ENCODE measurements at regions not wholly inside any gene's neighbourhood (a gene's known extent, or its start where the extent isn't known, plus 50 kb on each side); places are given as distances from the start of the nearest gene placed in this dataset.

DNA sequence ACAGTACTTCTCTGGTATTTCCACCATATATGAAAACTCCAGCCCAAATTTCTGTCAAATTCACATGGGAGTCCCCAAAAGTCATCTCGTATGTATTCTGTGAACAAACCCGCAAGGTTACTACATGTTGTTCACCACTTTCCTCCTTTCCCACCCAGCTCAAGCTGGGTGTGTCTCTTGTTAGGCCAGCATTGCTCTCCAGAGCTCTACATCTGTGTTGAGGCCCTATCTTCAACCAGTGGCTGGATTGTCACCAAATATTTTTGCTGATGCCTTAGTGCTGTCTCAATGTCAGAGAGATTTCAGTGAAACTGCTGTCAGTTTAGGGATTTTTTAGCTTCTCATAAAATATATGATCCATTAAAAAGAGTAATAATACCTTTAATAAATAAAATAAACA is 230.9 kb downstream of the BTG1 start:
- H3K4me1 Mint-ChIP-seq, result peaks cover 0 to 47% (median 31%) of the 10 kb centered on the region in 7 donors
- peak overlapping the region in 1 of 9 donors; percentile 18 for H3K27ac Mint-ChIP-seq
- CTCF ChIA-PET, result interaction anchor here (0.6 kb wide), 1 partner anchor 533 kb away, joined by 4 read pairs; no protein-coding TSS in a partner anchor
- DNase-seq, result no peak
- Histone ChIP-seq H3K27ac (ENCODE audit: low read depth, low read length) (no peak overlapping the region), H3K27me3 (ENCODE audit: control insufficient read depth in 2 of 2, insufficient read depth in 2 of 2, low read length in 2 of 2) (no peaks in the 10 kb centered on the region), H3K9me3 (ENCODE audit: control insufficient read depth in 2 of 3, low read length in 3 of 3) (no peaks in the 10 kb centered on the region), H3K4me1 (ENCODE audit: control insufficient read depth in 2 of 2, insufficient read depth in 2 of 2, low read length in 2 of 2) (no peaks in the 10 kb centered on the region), H3K4me3 (ENCODE audit: low read length) (no peak overlapping the region), H3K36me3 (ENCODE audit: control insufficient read depth in 2 of 3, insufficient read depth in 3 of 3, low read length in 3 of 3) (no peaks in the 10 kb centered on the region)
- H3K9me3 Mint-ChIP-seq, result peaks cover 0 to 14% (median 2%) of the 10 kb centered on the region in 11 donors
- no peak for ATAC-seq
- intact Hi-C loops (cut with micrococcal nuclease), result no loop called here
- POLR2A ChIA-PET, result interaction anchor here (0.5 to 1.3 kb wide), 7 partner anchors 17 to 642 kb away, joined by 3 to 4 read pairs (median 3); no protein-coding TSS in a partner anchor
- no peak overlapping the region for H3K4me3 Mint-ChIP-seq
- no peaks in the 10 kb centered on the region for H3K27me3 Mint-ChIP-seq
- no peaks in the 10 kb centered on the region for H3K36me3 Mint-ChIP-seq

DNA sequence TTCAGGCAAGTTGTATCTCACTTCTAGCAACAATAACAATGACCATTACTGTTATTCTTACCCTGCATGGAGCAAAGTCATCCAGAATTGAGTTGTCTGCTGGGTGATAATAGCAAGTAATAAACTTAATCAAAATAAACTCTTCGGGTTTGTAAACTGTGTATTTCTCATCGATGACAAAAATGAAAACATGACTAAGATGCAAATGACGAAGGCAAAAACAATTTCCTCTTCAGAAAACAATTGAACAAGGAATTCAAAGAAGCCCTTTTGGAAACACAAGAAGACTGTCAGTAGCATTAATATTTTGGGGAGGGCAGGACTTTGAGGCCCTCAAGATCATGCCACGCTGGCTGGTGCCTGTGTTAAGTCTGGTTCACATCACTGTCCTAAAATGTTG is 232.0 kb downstream of the BTG1 start:
- DNase-seq, result no peak
- ChIA-PET CTCF (no interaction called here), POLR2A (interaction anchor here (0.6 kb wide), 1 partner anchor 98 kb away, joined by 3 read pairs; no protein-coding TSS in a partner anchor)
- Mint-ChIP-seq H3K36me3 (peaks cover 0 to 3% (median 2%) of the 10 kb centered on the region in 5 donors), H3K9me3 (peaks cover 0 to 17% (median 2%) of the 10 kb centered on the region in 11 donors), H3K4me1 (peaks cover 0 to 43% (median 32%) of the 10 kb centered on the region in 7 donors), H3K4me3 (no peak overlapping the region), H3K27me3 (no peaks in the 10 kb centered on the region), H3K27ac (peak overlapping the region in 1 of 9 donors; percentile 48)
- no peak for ATAC-seq
- Histone ChIP-seq H3K9me3 (ENCODE audit: control insufficient read depth in 2 of 3, low read length in 3 of 3) (no peaks in the 10 kb centered on the region), H3K27ac (ENCODE audit: low read depth, low read length) (no peak overlapping the region), H3K36me3 (ENCODE audit: control insufficient read depth in 2 of 3, insufficient read depth in 3 of 3, low read length in 3 of 3) (no peaks in the 10 kb centered on the region), H3K4me1 (ENCODE audit: control insufficient read depth in 2 of 2, insufficient read depth in 2 of 2, low read length in 2 of 2) (no peaks in the 10 kb centered on the region), H3K27me3 (ENCODE audit: control insufficient read depth in 2 of 2, insufficient read depth in 2 of 2, low read length in 2 of 2) (no peaks in the 10 kb centered on the region), H3K4me3 (ENCODE audit: low read length) (no peak overlapping the region)
- intact Hi-C loops (cut with micrococcal nuclease), result no loop called here

DNA sequence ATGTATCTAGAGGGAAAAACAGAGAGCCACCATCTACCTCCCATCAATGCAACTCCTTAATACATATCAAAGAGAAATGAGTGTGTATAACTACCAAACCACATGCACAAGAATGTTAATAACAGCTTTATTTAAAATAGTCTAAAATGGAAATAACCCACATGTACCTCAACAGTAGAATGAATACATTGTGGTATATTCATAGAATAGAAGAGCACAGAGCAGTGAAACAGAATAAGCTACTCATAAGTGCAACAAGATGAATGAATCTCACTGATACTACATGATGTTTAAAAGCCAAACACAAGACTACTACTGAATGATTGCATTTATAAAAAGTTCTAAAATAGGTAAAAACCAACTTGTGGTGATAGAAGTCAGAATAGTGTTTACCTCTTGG is 232.5 kb downstream of the BTG1 start:
- Mint-ChIP-seq H3K27me3 (no peaks in the 10 kb centered on the region), H3K27ac (peak overlapping the region in 2 of 9 donors; percentile 37 to 48), H3K4me3 (no peak overlapping the region), H3K4me1 (peaks cover 0 to 38% (median 27%) of the 10 kb centered on the region in 7 donors), H3K36me3 (peaks cover 0 to 7% (median 2%) of the 10 kb centered on the region in 5 donors), H3K9me3 (peaks cover 0 to 21% (median 3%) of the 10 kb centered on the region in 11 donors)
- Histone ChIP-seq H3K4me3 (ENCODE audit: low read length) (no peak overlapping the region), H3K27me3 (ENCODE audit: control insufficient read depth in 2 of 2, insufficient read depth in 2 of 2, low read length in 2 of 2) (no peaks in the 10 kb centered on the region), H3K36me3 (ENCODE audit: control insufficient read depth in 2 of 3, insufficient read depth in 3 of 3, low read length in 3 of 3) (no peaks in the 10 kb centered on the region), H3K27ac (ENCODE audit: low read depth, low read length) (no peak overlapping the region), H3K9me3 (ENCODE audit: control insufficient read depth in 2 of 3, low read length in 3 of 3) (no peaks in the 10 kb centered on the region), H3K4me1 (ENCODE audit: control insufficient read depth in 2 of 2, insufficient read depth in 2 of 2, low read length in 2 of 2) (no peaks in the 10 kb centered on the region)
- ChIA-PET CTCF (no interaction called here), POLR2A (interaction anchor here (0.6 kb wide), 1 partner anchor 98 kb away, joined by 3 read pairs; no protein-coding TSS in a partner anchor)
- ATAC-seq, result no peak
- no peak for DNase-seq
- intact Hi-C loops (cut with micrococcal nuclease), result no loop called here

DNA sequence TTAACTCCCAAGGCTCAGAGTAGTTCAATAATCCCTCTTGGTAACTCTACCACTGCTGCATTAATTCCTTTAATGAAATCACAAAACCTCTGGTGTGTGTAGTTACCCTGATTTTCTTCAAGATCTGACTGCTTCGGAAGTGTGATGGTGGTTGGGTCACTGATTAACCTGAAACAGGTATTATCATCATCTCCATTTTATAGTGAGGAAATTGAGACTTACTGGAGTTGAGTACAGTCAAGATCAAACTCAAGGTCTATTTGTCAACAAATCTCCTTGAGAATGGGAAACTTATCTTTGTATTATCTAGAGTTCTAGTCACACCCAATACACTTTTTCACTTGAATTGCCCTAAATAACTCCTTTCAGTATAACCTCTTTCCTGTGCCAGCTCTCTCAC is 233.5 kb downstream of the BTG1 start:
- peak overlapping the region in 3 of 9 donors; percentile 37 to 42 (median 37) for H3K27ac Mint-ChIP-seq
- H3K4me3 Mint-ChIP-seq, result no peak overlapping the region
- peaks cover 0 to 9% (median 2%) of the 10 kb centered on the region in 5 donors for H3K36me3 Mint-ChIP-seq
- DNase-seq (no peak), ATAC-seq (no peak)
- peaks cover 0 to 38% (median 23%) of the 10 kb centered on the region in 7 donors for H3K4me1 Mint-ChIP-seq
- H3K27me3 Mint-ChIP-seq, result no peaks in the 10 kb centered on the region
- POLR2A ChIA-PET, result interaction anchor here (0.5 kb wide), 1 partner anchor 8 kb away, joined by 3 read pairs; no protein-coding TSS in a partner anchor
- H3K4me1 ChIP-seq (ENCODE audit: control insufficient read depth in 2 of 2, insufficient read depth in 2 of 2, low read length in 2 of 2), result no peaks in the 10 kb centered on the region
- H3K27me3 ChIP-seq (ENCODE audit: control insufficient read depth in 2 of 2, insufficient read depth in 2 of 2, low read length in 2 of 2), result no peaks in the 10 kb centered on the region
- no peak overlapping the region for H3K27ac ChIP-seq (ENCODE audit: low read depth, low read length)
- H3K9me3 Mint-ChIP-seq, result peaks cover 0 to 26% (median 5%) of the 10 kb centered on the region in 11 donors
- H3K9me3 ChIP-seq (ENCODE audit: control insufficient read depth in 2 of 3, low read length in 3 of 3), result no peaks in the 10 kb centered on the region
- no peaks in the 10 kb centered on the region for H3K36me3 ChIP-seq (ENCODE audit: control insufficient read depth in 2 of 3, insufficient read depth in 3 of 3, low read length in 3 of 3)
- CTCF ChIA-PET, result no interaction called here
- intact Hi-C loops (cut with micrococcal nuclease), result loop anchor here in 1 of 2 donors (1.0 kb wide), 1 partner anchor 8 kb away; no protein-coding TSS in a partner anchor
- H3K4me3 ChIP-seq (ENCODE audit: low read length), result no peak overlapping the region

DNA sequence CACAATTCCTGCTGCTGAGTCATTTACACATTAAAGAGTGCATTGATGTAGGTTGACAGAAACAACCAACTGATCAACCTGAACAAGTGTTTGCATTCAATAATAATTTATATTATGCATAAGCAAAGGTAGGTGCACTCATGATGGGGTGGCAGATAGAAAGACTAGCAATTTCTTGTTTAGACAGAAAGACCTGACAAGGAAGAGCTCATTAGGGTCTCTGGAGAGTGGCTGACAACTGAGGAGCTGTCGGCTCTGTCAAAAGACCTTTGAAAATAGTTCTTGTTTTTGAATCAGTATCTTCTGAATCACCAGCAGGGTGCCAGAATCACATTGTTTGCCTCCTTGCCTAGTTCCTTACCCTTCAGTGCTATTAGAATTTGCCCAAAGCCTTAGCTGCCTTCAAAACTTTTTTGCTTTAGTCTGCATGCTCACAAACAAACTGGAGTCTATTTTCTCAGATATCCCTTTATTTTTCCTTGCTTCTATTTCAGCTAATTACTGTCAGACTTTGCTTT is 234.7 kb downstream of the BTG1 start:
- H3K27ac ChIP-seq (ENCODE audit: low read depth, low read length), result no peak overlapping the region
- no peaks in the 10 kb centered on the region for H3K9me3 ChIP-seq (ENCODE audit: control insufficient read depth in 2 of 3, low read length in 3 of 3)
- peaks cover 0 to 38% (median 23%) of the 10 kb centered on the region in 7 donors for H3K4me1 Mint-ChIP-seq
- no peak overlapping the region for H3K4me3 ChIP-seq (ENCODE audit: low read length)
- intact Hi-C loops (cut with micrococcal nuclease), result loop anchor here in 1 of 2 donors (2.0 kb wide), 1 partner anchor 22 kb away; no protein-coding TSS in a partner anchor
- H3K36me3 ChIP-seq (ENCODE audit: control insufficient read depth in 2 of 3, insufficient read depth in 3 of 3, low read length in 3 of 3), result no peaks in the 10 kb centered on the region
- no peak for ATAC-seq
- no peaks in the 10 kb centered on the region for H3K27me3 Mint-ChIP-seq
- H3K9me3 Mint-ChIP-seq, result peaks cover 0 to 22% (median 7%) of the 10 kb centered on the region in 11 donors
- H3K4me3 Mint-ChIP-seq, result no peak overlapping the region
- H3K27ac Mint-ChIP-seq, result peak overlapping the region in 4 of 9 donors; percentile 9 to 67 (median 30)
- ChIA-PET POLR2A (interaction anchor here (0.8 to 2.3 kb wide), 6 partner anchors 9 to 235 kb away, joined by 3 to 6 read pairs (median 3); partner anchors contain the start of gene BTG1), CTCF (interaction anchor here (0.7 to 1.1 kb wide), 4 partner anchors 10 to 31 kb away, joined by 3 to 6 read pairs (median 3); no protein-coding TSS in a partner anchor)
- no peaks in the 10 kb centered on the region for H3K4me1 ChIP-seq (ENCODE audit: control insufficient read depth in 2 of 2, insufficient read depth in 2 of 2, low read length in 2 of 2)
- peak in 4 of 9 donors; percentile 7 to 26 (median 15) for DNase-seq
- H3K27me3 ChIP-seq (ENCODE audit: control insufficient read depth in 2 of 2, insufficient read depth in 2 of 2, low read length in 2 of 2), result no peaks in the 10 kb centered on the region
- H3K36me3 Mint-ChIP-seq, result peaks cover 0 to 9% (median 2%) of the 10 kb centered on the region in 5 donors

DNA sequence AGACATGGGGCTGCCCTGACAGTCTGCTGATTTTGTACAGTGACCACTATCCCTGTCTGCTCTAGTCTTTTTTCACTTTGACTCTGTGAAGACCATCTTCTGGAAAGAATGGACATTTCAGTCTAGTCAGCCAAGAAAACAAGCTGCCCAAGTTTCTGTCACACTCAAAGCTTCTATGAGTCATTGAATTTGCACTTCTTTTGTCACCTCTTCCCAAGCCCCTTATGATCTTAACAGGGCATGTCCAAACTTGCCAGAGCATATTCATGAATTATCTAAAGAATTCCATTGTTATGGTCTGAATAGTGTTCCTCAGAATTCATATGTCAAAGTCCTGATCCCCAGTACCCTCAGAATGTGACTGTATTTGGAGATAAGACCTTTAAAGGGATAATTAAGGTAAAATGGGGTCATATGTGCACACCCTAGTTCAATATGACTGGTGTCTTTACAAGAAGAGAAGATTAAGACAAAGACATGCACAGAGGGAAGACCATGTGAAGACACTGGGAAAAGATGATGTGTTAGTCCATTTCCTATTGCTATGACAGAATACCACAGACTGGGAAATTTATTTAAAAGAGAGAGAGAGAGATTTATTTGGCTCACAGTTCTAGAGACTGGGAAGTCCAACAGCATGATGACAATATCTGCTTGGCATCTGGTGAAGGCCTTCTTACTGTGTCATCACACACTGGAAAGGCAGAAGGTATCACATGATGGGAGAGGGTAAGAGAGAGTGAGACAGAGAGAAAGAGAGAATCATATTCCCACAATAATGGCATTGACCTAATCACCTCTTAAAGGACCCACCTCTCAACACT is 242.6 kb downstream of the BTG1 start:
- peaks cover 0 to 8% (median 0%) of the 10 kb centered on the region in 3 experiments for H3K9me3 ChIP-seq (ENCODE audit: control insufficient read depth in 2 of 3, low read length in 3 of 3)
- Mint-ChIP-seq H3K27ac (peak overlapping the region in 4 of 9 donors; percentile 20 to 31 (median 24)), H3K4me3 (no peak overlapping the region), H3K4me1 (peaks cover 2 to 52% (median 37%) of the 10 kb centered on the region in 7 donors), H3K9me3 (peaks cover 0 to 45% (median 18%) of the 10 kb centered on the region in 11 donors), H3K36me3 (peaks cover 10 to 21% (median 14%) of the 10 kb centered on the region in 5 donors), H3K27me3 (no peaks in the 10 kb centered on the region)
- CTCF ChIA-PET, result interaction anchor here (1.3 kb wide), 1 partner anchor 92 kb away, joined by 3 read pairs; no protein-coding TSS in a partner anchor
- no peaks in the 10 kb centered on the region for H3K27me3 ChIP-seq (ENCODE audit: control insufficient read depth in 2 of 2, insufficient read depth in 2 of 2, low read length in 2 of 2)
- no peaks in the 10 kb centered on the region for H3K36me3 ChIP-seq (ENCODE audit: control insufficient read depth in 2 of 3, insufficient read depth in 3 of 3, low read length in 3 of 3)
- H3K27ac ChIP-seq (ENCODE audit: low read depth, low read length), result no peak overlapping the region
- H3K4me1 ChIP-seq (ENCODE audit: control insufficient read depth in 2 of 2, insufficient read depth in 2 of 2, low read length in 2 of 2), result no peaks in the 10 kb centered on the region
- POLR2A ChIA-PET, result interaction anchor here (0.5 to 2.3 kb wide), 5 partner anchors 8 to 332 kb away, joined by 3 to 9 read pairs (median 3); no protein-coding TSS in a partner anchor
- intact Hi-C loops (cut with micrococcal nuclease), result loop anchor here in 1 of 2 donors (2.0 kb wide), 1 partner anchor 18 kb away; no protein-coding TSS in a partner anchor
- no peak for ATAC-seq
- no peak overlapping the region for H3K4me3 ChIP-seq (ENCODE audit: low read length)
- no peak for DNase-seq
